Right lobe of liver (tissue), 6 donors: ENCODE measurements at regions not wholly inside any gene's neighbourhood (a gene's known extent, or its start where the extent isn't known, plus 50 kb on each side); places are given as distances from the start of the nearest gene placed in this dataset.
"Not testable (repeated sequence)": the region's sequence is repeated elsewhere in the genome, so short reads cannot be mapped to it uniquely, and the experiment has no call there.

ENCODE experiments used
- ATAC-seq, 4 donors: fragments of 200-7000 bp; cut with Tn5 transposase; one replicate each; pipeline ENCODE4 v1.9.1; 2020; ENCODE audit warnings: mild to moderate bottlenecking in 4 of 4, moderate library complexity in 4 of 4
- DNase-seq, 3 donors: peaks; one replicate each; pipeline ENCODE4 v3.0.0-alpha.2; 2020
- H3K27ac ChIP-seq, 3 donors: fragments of 200-600 bp; one replicate each; pipeline ENCODE4 v1.8.0; 2022
- H3K27me3 ChIP-seq, 2 donors: fragments of 200-600 bp; one replicate each; pipeline ENCODE4 v1.8.0; 2022
- H3K36me3 ChIP-seq, 4 donors: fragments of 200-600 bp; sonication (generic) in 1 of 4; one replicate each; pipeline versions ENCODE4 v1.5.1 to v1.8.0; 2017 to 2022; ENCODE audit warnings: control low read depth in 1 of 4
- H3K4me1 ChIP-seq, 4 donors: fragments of 200-600 bp; sonication (generic) in 1 of 4; one replicate each; pipeline versions ENCODE4 v1.5.1 to v1.8.0; 2017 to 2022; ENCODE audit warnings: control low read depth in 1 of 4
- H3K4me3 ChIP-seq, 3 donors: fragments of 200-600 bp; one replicate each; pipeline ENCODE4 v1.8.0; 2022
- H3K9me3 ChIP-seq, 4 donors: fragments of 200-600 bp; sonication (generic) in 1 of 4; one replicate each; pipeline versions ENCODE4 v1.5.1 to v1.8.0; 2017 to 2022; ENCODE audit warnings: control low read depth in 1 of 4
- POLR2A ChIP-seq: fragments of 450-650 bp; IDR thresholded peaks from one replicate; pipeline ENCODE4 v1.6.1; 2017; ENCODE audit warnings: antibody characterized with exemption, mild to moderate bottlenecking
- WGBS: methylation state at CpG from one replicate; pipeline ENCODE4 v1.1.6; 2018; ENCODE audit warnings: low coverage, low lambda C conversion rate; ENCODE audit not compliant: insufficient coverage; ENCODE audit errors: missing lambda C conversion rate; 5-methylcytosine and 5-hydroxymethylcytosine counted together
- intact Hi-C, 2 donors: fragments of 100-400 bp; cut with DNase I; formaldehyde crosslinking; loops; one replicate each; pipeline versions ENCODE4 v1.11.2 to v1.14.1; 2022
- TF ChIP-seq, protein P1 (sequence below), 4 donors: fragments of 200-600 bp in 3 of 4; fragments of 450-650 bp in 1 of 4; IDR thresholded peaks; one replicate each; pipeline versions ENCODE4 v1.5.1 to v1.8.0; 2016 to 2022; ENCODE audit warnings: antibody characterized with exemption in 4 of 4, mild to moderate bottlenecking in 2 of 4
- donor health status: DM: no; HTN: yes; CAD: no.
- donor health status: DM: no; HTN: no; CAD: no.
- donor health status: DM: no; HTN: no; CAD: no.
- donor health status: DM: no; HTN: yes; CAD: no.
- donor health status: DM: no; HTN: yes; CAD: no.

GRCh38 chr7:359226-359765 lies 69.3 kb downstream of the FOXL3 start:
- Histone ChIP-seq H3K9me3 (no peaks in the 10 kb centered on the region), H3K4me3 (no peak overlapping the region), H3K27me3 (no peaks in the 10 kb centered on the region), H3K4me1 (peaks cover 0 to 3% (median 0%) of the 10 kb centered on the region in 4 donors), H3K27ac (no peak overlapping the region), H3K36me3 (no peaks in the 10 kb centered on the region)
- WGBS = 70% methylated on average over 3 of the region's 19 CpGs
- intact Hi-C loops = no loop called here
- TF ChIP-seq, protein P1, sequence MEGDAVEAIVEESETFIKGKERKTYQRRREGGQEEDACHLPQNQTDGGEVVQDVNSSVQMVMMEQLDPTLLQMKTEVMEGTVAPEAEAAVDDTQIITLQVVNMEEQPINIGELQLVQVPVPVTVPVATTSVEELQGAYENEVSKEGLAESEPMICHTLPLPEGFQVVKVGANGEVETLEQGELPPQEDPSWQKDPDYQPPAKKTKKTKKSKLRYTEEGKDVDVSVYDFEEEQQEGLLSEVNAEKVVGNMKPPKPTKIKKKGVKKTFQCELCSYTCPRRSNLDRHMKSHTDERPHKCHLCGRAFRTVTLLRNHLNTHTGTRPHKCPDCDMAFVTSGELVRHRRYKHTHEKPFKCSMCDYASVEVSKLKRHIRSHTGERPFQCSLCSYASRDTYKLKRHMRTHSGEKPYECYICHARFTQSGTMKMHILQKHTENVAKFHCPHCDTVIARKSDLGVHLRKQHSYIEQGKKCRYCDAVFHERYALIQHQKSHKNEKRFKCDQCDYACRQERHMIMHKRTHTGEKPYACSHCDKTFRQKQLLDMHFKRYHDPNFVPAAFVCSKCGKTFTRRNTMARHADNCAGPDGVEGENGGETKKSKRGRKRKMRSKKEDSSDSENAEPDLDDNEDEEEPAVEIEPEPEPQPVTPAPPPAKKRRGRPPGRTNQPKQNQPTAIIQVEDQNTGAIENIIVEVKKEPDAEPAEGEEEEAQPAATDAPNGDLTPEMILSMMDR (IDR thresholded peaks at IDR 0.05) = no peak
- no peak for TF ChIP-seq POLR2A
- DNase-seq (peak in 1 of 3 donors; percentile 47), ATAC-seq (no peak)

- intact Hi-C loops = loop anchor here in 1 of 2 donors (10.0 kb wide), 1 partner anchor 55 kb away; no protein-coding TSS in a partner anchor
Observed at GRCh38 chr7:359766-360361, 69.9 kb downstream of the FOXL3 start.

DNA sequence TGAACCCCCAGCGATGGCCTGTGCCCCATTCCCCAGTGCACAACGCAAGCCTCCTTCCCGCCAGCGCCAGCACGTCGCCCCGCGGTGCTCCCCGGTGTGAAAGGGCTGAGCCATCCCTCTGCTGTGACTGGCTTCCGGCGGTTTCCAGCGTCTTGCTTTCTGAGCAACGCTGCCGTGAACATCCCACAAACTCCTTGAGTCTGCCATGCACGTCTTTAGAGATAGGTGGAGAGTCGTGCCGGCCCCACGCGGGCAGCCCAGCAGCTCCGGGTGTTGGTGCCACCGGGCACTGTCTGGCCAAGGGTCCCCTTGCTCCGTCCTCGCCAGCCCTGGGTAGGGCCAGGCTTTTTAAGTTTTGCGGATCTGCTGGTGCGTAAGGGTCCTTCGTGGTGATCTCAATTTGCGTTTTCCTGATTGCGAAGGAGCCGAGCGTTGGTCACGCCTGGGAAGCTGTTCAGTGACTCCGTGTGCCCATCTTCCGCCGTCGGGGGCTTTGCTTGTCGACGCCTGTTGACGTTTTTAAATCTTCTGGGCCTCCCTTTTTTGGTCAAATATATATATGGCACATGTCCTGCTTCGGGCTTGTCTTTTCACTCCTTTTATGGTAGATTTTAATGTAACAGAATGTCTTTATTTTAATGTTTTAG lies 70.6 kb downstream of the FOXL3 start:
- Histone ChIP-seq H3K4me1 (peaks cover 0 to 3% (median 0%) of the 10 kb centered on the region in 4 donors), H3K4me3 (no peak overlapping the region), H3K27me3 (no peaks in the 10 kb centered on the region), H3K9me3 (no peaks in the 10 kb centered on the region), H3K36me3 (no peaks in the 10 kb centered on the region), H3K27ac (no peak overlapping the region)
- no peak for ATAC-seq
- DNase-seq = peak in 2 of 3 donors; percentile 7 to 38
- no peak for TF ChIP-seq POLR2A
- TF ChIP-seq, protein P1 (IDR thresholded peaks at IDR 0.05) = no peak
- WGBS = 59% methylated on average over 12 of the region's 39 CpGs
- intact Hi-C loops = loop anchor here in 1 of 2 donors (10.0 kb wide), 1 partner anchor 56 kb away; no protein-coding TSS in a partner anchor

More at GRCh38 chr7:359766-360361, 69.9 kb downstream of the FOXL3 start:
- H3K27ac ChIP-seq = no peak overlapping the region
- TF ChIP-seq, protein P1 (IDR thresholded peaks at IDR 0.05) = no peak
- no peak for TF ChIP-seq POLR2A
- H3K4me1 ChIP-seq = peaks cover 0 to 3% (median 0%) of the 10 kb centered on the region in 4 donors
- no peak overlapping the region for H3K4me3 ChIP-seq
- no peaks in the 10 kb centered on the region for H3K27me3 ChIP-seq
- peak in 2 of 3 donors; percentile 9 to 36 for DNase-seq
- no peak for ATAC-seq
- WGBS = 33% methylated on average over 6 of the region's 25 CpGs
- no peaks in the 10 kb centered on the region for H3K9me3 ChIP-seq
- H3K36me3 ChIP-seq = no peaks in the 10 kb centered on the region

DNA sequence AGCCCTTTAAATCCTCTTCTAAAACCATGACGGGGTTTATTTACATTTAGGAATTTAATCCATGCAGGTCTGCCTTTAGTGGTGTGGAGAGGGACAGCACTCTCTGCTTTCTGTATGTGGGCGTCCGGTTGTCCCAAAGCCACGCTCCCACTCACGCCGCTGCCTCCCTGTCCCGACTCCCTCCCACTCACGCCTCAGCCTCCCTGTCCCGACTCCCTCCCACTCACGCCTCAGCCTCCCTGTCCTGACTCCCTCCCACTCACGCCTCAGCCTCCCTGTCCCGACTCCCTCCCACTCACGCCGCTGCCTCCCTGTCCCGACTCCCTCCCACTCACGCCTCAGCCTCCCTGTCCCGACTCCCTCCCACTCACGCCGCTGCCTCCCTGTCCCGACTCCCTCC lies 71.2 kb downstream of the FOXL3 start:
- DNase-seq = peak in 1 of 3 donors; percentile 10
- intact Hi-C loops = loop anchor here in 1 of 2 donors (10.0 kb wide), 1 partner anchor 56 kb away; no protein-coding TSS in a partner anchor

More for the DNA sequence above, 71.2 kb downstream of the FOXL3 start:
- not testable (repeated sequence) for H3K4me3 ChIP-seq, H3K4me1 ChIP-seq, H3K27ac ChIP-seq, H3K36me3 ChIP-seq, H3K27me3 ChIP-seq, H3K9me3 ChIP-seq, ATAC-seq
- WGBS = 75% methylated on average over 14 of the region's 20 CpGs
